Suppressor macrophage treated with lipopolysaccharide for 1 hour (primary cell): ENCODE measurements at regions not wholly inside any gene's neighbourhood (a gene's known extent, or its start where the extent isn't known, plus 50 kb on each side); places are given as distances from the start of the nearest gene placed in this dataset.
A peak's percentile ranks its signal among the peaks of the same experiment; 100 is the strongest.

ENCODE experiments used
- DNase-seq, 3 donors: peaks; one replicate each; pipeline ENCODE4 v3.0.0-alpha.2; 2020 to 2022

GRCh38 chr5:108642170-108642906, 105.4 kb upstream of the FER start:
- DNase-seq: peak; percentile 78 to 84 (median 80)

- no peak for DNase-seq
Measured at GRCh38 chr5:108641596-108641995, 106.1 kb upstream of the FER start.

- no peak for DNase-seq
Measured at GRCh38 chr5:108639366-108639765, 108.3 kb upstream of the FER start.

- peak in 1 of 3 donors; percentile 16 for DNase-seq
Measured at GRCh38 chr5:108638021-108638420, 109.7 kb upstream of the FER start.

- peak; percentile 54 to 88 (median 74) for DNase-seq
Measured at GRCh38 chr5:108637134-108637533, 110.6 kb upstream of the FER start.

DNA sequence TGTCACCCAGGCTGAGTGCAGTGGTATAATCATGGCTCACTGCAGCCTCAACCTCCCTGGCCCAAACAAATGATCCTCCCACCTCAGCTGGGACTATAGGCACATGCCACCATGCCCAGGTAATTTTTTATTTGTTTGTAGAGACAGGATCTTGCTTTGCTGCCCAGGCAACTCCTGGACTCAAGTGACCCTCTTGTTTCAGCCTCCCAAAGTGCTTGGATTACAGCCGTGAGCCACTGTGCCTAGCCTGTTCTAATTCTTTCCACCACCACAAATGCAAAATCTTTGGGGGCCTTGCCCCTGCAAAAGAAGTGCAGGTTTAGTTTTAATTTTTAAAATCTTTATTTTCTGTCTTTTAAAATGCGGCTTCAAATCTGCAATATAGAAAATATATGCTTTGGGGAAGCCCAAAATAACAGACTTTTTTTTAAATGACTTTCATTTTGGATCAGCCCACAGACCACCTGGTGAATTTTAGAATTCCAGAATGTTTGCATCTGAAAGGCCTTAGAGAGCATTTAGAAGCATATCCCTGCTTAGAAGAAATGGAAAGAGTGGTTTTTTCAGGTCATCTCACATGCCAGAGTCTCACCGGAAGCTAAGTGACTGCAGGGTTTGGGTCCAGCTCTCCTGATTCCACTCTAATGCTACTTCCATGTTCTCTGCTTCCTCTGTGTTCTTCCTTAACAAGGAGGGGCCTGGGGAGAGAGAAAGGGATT, 111.4 kb upstream of the FER start:
- DNase-seq: no peak

- peak; percentile 17 to 87 (median 64) for DNase-seq
Measured at GRCh38 chr5:108634617-108635288, 112.9 kb upstream of the FER start.

GRCh38 chr5:108634010-108634616, 113.6 kb upstream of the FER start:
- DNase-seq: peak; percentile 17 to 66 (median 39)

GRCh38 chr5:108629779-108630528, 117.7 kb upstream of the FER start:
- no peak for DNase-seq

DNA sequence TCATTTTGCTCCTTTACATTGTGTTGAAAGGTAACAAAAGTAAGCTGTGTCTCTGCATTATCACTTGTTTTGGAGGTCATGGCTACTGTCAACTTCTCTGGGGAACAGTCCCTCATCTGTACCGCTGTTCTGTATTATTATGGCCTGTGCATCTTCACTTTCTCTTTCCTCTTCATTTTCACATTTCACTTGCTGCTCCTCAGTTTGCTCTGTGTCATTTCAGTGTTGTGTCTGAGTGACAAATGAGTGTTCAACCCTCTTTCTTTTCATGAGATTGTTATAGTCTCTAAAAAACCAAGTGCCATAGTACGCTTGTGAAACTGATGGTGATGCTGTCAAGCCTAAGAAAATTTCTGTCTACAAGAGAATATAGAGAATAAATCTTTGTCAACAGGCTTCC, 122.0 kb upstream of the FER start:
- no peak for DNase-seq

- no peak for DNase-seq
Measured at GRCh38 chr5:108623826-108624225, 123.9 kb upstream of the FER start.

DNA sequence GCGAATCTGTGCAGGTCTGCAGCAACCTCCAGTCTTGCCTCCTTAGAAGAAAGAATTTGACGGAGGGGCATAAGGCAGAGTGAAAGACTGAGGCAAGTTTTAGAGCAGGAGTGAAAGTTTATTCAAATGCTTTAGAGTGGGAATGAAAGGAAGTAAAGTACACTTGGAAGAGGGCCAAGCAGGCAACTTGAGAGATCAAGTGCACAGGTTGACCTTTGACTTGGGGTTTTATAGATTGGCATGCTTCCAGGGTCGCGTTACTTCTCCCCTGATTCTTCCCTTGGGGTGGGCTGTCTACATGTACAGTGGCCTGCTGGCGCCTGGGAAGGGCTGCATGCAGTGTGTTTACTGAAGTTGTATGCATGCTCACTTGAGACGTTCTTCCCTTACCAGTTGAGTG, 127.2 kb upstream of the FER start:
- DNase-seq: no peak

GRCh38 chr5:108619815-108620214, 127.9 kb upstream of the FER start:
- DNase-seq: no peak

GRCh38 chr5:108617467-108618435, 129.9 kb upstream of the FER start:
- DNase-seq: no peak

- no peak for DNase-seq
Measured at GRCh38 chr5:108615216-108615615, 132.5 kb upstream of the FER start.

DNA sequence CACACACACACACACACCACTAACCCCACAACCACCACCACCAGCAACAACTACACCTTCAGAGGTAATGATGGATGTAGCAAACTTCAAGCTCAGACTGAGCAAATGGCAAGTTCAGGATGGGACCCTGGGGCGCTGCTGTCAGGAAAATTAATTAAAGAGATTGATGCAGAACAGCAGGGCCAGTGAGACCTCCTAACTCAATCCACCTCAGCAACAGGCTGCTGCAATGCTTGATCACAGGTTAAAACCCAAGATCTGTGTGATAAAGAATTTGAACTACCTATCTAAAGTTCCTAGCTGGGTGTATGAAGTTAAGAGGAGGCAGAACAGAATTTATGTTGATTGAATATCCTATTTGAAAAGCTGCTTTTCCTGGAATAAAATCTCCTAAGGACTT, 140.3 kb upstream of the FER start:
- DNase-seq: no peak

DNA sequence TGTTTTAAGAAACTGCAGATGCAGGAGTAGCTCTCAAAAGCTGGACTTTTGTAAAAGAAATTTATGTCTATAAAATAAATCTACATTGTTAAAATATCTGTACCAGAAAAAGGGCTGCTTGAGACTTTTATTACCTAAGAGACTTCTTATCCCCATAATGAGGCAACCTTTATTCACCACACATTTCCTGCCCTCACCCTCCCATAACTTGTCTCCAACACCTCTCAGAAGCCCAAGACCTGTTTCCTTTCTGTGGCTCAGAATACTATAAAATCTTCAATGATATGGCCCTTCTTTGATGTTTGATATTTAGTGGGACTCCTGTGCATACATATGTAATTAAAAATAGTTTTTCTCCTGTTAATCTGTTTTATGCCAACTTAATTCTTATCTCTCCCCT, 141.5 kb upstream of the FER start:
- DNase-seq: no peak

DNA sequence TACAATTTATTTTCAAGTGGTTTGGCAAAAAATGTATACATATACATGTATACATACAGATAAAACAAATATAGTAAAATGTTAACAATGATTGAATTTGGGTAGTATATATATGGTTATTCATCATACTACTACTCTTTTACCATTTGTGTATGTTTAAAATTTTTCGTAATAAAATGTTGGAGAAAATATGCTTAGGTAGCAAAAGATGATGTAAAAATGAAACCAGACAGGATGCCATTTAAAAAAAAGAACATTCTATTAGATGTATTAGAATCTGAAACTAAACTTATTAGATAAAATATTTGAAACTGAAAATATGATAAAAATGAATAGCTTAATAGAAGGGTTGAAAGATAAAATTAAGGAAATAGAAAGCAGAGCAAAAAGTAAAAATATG, 144.9 kb upstream of the FER start:
- no peak for DNase-seq

DNA sequence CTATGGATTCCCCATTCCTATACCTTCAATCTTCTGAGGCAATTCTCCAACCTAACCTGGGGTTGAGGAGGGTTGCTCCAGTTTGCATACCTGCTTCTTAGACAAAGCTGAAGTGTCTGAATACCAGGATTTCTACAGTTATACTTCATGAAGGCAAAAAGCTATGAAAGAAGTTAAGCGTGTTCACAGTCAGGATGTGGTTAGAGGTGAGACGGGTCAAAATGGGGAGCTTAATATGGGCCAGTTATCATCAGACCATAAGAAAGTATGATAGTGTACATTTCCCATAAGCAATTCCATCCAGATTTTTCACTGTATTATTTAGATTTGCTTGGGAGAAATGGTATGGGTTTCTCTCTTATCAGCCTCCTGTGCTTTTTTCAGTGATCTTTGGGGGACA, 156.9 kb upstream of the FER start:
- DNase-seq: no peak

DNA sequence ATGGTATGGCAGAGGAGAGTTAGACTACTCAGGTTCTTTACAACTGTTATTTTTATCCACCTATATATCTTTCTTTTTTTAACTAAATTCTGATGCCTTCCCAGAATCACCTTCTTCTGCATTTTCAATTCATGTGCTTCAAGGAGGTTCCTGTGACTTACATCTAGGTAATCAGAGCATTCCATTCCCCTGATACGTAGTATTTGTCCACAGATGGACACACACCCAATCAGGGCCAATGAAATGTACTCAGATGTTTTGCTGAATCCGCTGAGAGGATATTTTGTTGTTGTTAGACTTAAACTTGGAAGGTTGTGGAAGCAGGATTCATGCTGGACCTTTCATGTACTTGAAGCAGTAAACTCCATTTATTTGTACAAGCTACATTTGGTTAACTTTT, 159.4 kb upstream of the FER start:
- no peak for DNase-seq

GRCh38 chr5:108587821-108588220, 159.9 kb upstream of the FER start:
- DNase-seq: no peak

DNA sequence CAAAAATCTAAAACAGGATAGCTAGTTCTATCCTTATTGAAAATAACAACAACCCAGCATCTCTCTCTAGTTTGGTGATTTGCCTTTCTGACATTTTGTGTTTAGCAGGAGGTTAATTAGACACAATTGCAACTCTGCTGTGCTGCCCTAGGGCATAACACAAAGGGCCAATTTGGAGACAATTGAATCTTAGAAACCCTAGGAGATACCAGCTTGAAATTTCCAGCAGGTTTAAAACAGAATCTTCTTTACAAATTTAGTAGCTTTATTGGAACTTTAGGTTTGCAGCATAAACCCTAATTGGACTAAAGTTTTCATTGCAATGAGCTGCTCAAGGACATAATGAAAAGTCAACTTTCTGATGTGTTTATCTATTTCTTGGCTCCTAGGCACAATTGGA, 166.7 kb upstream of the FER start:
- DNase-seq: no peak
